H1 (cell line): ENCODE measurements at regions not wholly inside any gene's neighbourhood (a gene's known extent, or its start where the extent isn't known, plus 50 kb on each side); places are given as distances from the start of the nearest gene placed in this dataset.

Experiments used
- BACH1 ChIP-seq: IDR thresholded peaks from 2 replicates; pipeline ENCODE4 v1.6.1; 2012; ENCODE audit warnings: low read length, improper control_type of control experiment
- CEBPB ChIP-seq: IDR thresholded peaks from 2 replicates; pipeline ENCODE4 v1.6.1; 2012; ENCODE audit warnings: low read depth, low read length
- EZH2 ChIP-seq: fragments of 200-600 bp; sonication (generic); IDR thresholded peaks from 2 replicates; pipeline ENCODE4 v1.7.1; 2012; ENCODE audit warnings: low read depth, mild to moderate bottlenecking, moderate library complexity, low read length, inconsistent platforms; ENCODE audit not compliant: severe bottlenecking
- HDAC2 ChIP-seq, 2 experiments: fragments of 300-600 bp in 1 of 2; sonication (generic) in 1 of 2; IDR thresholded peaks; 2 replicates each; pipeline ENCODE4 v1.6.1; 2011 to 2012; ENCODE audit warnings: low read depth in 2 of 2, low read length in 2 of 2, mild to moderate bottlenecking in 2 of 2, moderate library complexity in 2 of 2, borderline replicate concordance in 1 of 2, inconsistent platforms in 1 of 2
- HDAC6 ChIP-seq: IDR thresholded peaks from one replicate; pipeline ENCODE4 v1.7.1; 2012; ENCODE audit warnings: low read depth, mild to moderate bottlenecking, inconsistent platforms, low read length, moderate library complexity
- PHF8 ChIP-seq: fragments of 200-600 bp; sonication (generic); conservative IDR thresholded peaks from 2 replicates; pipeline ENCODE4 v1.7.1; 2012; ENCODE audit warnings: low read depth, mild to moderate bottlenecking, inconsistent platforms, low read length, moderate library complexity
- POLR2A ChIP-seq, 2 experiments: IDR thresholded peaks; 1 replicate in 1 of 2; 2 replicates in 1 of 2; pipeline ENCODE4 v1.6.1; 2011; ENCODE audit warnings: low read depth in 2 of 2, low read length in 2 of 2, mild to moderate bottlenecking in 2 of 2; ENCODE audit errors: control extremely low read depth in 1 of 2
- POLR2AphosphoS5 ChIP-seq: IDR thresholded peaks from 2 replicates; pipeline ENCODE4 v1.6.1; 2011; ENCODE audit warnings: low read depth, low read length
- RFX5 ChIP-seq: IDR thresholded peaks from 2 replicates; pipeline ENCODE4 v1.6.1; 2011; ENCODE audit warnings: low read depth, low read length, improper control_type of control experiment, borderline replicate concordance
- SRF ChIP-seq: IDR thresholded peaks from 2 replicates; pipeline ENCODE4 v1.6.1; 2011; ENCODE audit warnings: mild to moderate bottlenecking, low read depth, low read length, moderate library complexity
- TF ChIP-seq, protein P1 (sequence below), 3 experiments: IDR thresholded peaks; 1 replicate in 2 of 3; 2 replicates in 1 of 3; pipeline versions ENCODE4 v1.5.1 to v1.6.1; 2011; ENCODE audit warnings: low read length in 3 of 3, mild to moderate bottlenecking in 3 of 3, inconsistent platforms in 2 of 3, low read depth in 1 of 3, moderate library complexity in 1 of 3; ENCODE audit not compliant: insufficient read depth in 1 of 3; ENCODE audit errors: control extremely low read depth in 1 of 3
- TF ChIP-seq, protein P2 (sequence below): IDR thresholded peaks from 2 replicates; pipeline ENCODE4 v1.6.1; 2012; ENCODE audit warnings: inconsistent platforms

DNA sequence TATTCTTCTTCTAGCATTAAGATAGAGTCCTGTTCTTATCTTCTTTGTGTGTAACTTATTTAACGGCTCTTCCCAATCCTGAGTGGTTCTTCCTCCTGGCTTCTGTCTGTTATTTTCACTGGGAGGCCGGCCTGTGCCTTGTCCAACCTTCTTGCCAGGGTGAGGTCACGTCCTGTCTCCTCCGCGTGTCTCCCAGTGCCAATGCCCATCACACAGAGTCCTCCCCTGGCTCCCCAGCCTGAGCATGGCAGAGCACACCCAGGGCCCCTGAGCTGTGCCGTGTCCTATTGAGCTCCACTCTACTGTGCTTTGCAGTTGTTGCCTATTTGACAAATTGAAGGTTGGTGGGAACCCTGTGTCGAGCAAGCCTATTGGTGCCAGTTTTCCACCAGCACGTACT is 487.3 kb downstream of the BRD1 start:
- TF ChIP-seq SRF, result no peak
- TF ChIP-seq, protein P1, sequence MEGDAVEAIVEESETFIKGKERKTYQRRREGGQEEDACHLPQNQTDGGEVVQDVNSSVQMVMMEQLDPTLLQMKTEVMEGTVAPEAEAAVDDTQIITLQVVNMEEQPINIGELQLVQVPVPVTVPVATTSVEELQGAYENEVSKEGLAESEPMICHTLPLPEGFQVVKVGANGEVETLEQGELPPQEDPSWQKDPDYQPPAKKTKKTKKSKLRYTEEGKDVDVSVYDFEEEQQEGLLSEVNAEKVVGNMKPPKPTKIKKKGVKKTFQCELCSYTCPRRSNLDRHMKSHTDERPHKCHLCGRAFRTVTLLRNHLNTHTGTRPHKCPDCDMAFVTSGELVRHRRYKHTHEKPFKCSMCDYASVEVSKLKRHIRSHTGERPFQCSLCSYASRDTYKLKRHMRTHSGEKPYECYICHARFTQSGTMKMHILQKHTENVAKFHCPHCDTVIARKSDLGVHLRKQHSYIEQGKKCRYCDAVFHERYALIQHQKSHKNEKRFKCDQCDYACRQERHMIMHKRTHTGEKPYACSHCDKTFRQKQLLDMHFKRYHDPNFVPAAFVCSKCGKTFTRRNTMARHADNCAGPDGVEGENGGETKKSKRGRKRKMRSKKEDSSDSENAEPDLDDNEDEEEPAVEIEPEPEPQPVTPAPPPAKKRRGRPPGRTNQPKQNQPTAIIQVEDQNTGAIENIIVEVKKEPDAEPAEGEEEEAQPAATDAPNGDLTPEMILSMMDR (IDR thresholded peaks at IDR 0.05; ENCODE audit: control extremely low read depth in 1 of 3, insufficient read depth in 1 of 3, low read depth in 1 of 3, low read length in 3 of 3), result no peak
- no peak for TF ChIP-seq POLR2AphosphoS5
- no peak for TF ChIP-seq POLR2A (IDR thresholded peaks at IDR 0.05; ENCODE audit: control extremely low read depth in 1 of 2, low read depth in 2 of 2, low read length in 2 of 2)
- no peak for TF ChIP-seq CEBPB
- no peak for TF ChIP-seq PHF8
- no peak for TF ChIP-seq BACH1
- TF ChIP-seq, protein P2, sequence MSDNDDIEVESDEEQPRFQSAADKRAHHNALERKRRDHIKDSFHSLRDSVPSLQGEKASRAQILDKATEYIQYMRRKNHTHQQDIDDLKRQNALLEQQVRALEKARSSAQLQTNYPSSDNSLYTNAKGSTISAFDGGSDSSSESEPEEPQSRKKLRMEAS, result no peak
- no peak for TF ChIP-seq HDAC6
- TF ChIP-seq RFX5, result no peak
- TF ChIP-seq EZH2, result no peak
- TF ChIP-seq HDAC2 (IDR thresholded peaks at IDR 0.05; ENCODE audit: borderline replicate concordance in 1 of 2, low read depth in 2 of 2, low read length in 2 of 2), result no peak
